Esophagus mucosa (tissue), 1 donor: ENCODE measurements at regions not wholly inside any gene's neighbourhood (a gene's known extent, or its start where the extent isn't known, plus 50 kb on each side); places are given as distances from the start of the nearest gene placed in this dataset.
"Not testable (repeated sequence)": the region's sequence is repeated elsewhere in the genome, so short reads cannot be mapped to it uniquely, and the experiment has no call there.

Source experiments
- ATAC-seq: fragments of 200-7000 bp; cut with Tn5 transposase; one replicate; pipeline ENCODE4 v1.9.1; 2020
- donor health status: DM: yes; HTN: yes; CAD: no.

DNA sequence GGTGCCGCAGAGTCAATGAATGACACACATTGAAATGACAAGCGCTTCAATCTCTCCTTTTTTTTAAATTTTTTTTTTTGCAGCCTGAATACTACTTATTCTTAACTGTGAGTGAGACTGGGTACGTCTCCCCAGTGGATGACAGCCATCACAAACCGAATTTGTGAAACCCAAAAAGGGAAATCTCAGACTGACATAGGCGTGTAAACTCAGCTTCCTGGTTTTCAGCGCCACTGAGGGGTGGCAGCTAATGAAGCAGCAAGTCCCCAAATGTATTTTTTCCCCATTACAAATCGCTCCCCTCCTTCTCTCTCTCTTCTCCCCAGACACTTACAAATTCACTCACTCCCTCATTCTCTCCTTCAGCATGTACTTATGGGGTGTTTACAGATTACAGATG lies 196.0 kb downstream of the MAF start:
- ATAC-seq: no peak

DNA sequence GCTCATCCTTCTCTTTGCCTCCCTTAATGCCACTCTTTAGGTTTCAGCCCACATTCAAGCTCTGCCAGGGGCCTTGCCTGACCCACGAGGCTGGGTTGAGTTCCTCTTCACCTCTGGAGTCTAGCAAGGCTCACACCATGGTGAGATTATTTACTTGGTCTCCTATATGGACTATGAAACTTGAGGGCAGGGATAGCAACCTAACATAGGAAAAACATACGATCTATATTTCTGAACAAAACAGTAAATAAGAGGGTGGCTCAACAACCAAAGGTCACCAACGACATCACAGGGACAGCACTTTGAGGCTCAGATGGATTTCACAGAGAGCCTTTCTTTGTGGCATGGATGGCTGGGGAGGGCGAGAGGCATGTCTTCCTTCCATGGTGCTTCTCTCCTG lies 197.0 kb downstream of the MAF start:
- no peak for ATAC-seq

GRCh38 chr16:79402920-79403319 lies 197.6 kb downstream of the MAF start:
- no peak for ATAC-seq

- ATAC-seq: peak; percentile 81
These were observed 198.2 kb downstream of the MAF start for GRCh38 chr16:79402356-79402755.

GRCh38 chr16:79401782-79402181 lies 198.8 kb downstream of the MAF start:
- ATAC-seq: no peak

GRCh38 chr16:79401157-79401556 lies 199.4 kb downstream of the MAF start:
- no peak for ATAC-seq

GRCh38 chr16:79400462-79401149 lies 199.9 kb downstream of the MAF start:
- no peak for ATAC-seq

DNA sequence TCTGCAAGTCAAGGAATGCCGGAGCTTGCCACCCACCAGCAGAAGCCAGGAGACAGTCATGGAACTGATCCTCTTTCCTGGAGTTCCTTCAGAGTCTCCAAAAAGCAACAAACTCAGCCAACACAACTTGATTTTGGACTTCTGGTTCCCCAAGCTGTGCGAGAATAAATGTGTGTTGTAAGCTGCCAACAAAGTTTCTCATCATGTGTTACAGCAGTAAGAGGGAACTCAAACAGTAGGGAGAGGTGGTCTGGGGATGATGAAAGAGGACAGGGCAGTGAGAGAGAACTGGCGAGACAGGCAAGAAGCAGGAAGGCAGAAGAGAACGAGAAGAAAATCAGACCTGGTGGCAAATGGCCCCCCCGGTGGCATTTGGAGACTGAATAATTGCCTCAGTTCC lies 204.9 kb downstream of the MAF start:
- no peak for ATAC-seq

DNA sequence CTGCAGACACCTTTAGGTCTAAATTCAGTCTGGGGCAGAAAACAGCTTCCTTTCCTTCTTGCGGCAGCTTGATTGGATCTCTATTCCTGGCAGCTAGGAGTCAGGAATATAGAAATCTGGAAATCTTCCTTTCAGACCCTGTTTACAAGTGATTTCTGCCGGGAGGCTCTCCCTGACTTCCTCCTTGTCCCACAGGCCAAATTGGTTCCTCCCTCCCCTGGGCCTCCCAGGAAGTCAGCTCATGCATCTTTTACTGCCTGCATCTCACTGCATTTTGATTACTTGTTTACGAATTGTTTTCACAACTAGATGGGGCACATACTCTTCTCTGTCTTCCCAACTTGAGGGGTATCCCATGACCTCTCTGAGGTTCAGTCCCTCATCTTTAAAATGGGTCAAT lies 206.3 kb downstream of the MAF start:
- ATAC-seq: no peak

DNA sequence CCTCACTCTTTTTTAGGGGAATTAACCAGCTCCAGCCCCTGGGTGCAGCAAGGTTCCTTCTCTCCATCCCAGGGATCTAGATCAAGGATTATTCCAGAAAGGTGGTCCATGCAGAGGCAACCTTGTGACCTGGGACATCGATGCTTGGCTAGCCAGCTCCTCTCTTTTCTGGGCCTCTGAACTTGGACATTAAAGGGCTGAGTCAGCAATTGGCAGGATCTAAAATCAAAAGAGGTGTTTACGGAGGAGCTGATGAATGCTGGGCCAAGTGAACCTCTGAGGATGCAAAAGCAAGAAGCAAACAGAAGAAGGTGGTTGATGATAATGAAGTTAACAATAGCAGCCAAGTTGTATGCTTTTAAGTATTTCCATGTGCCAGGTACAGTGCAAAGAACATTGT lies 207.0 kb downstream of the MAF start:
- ATAC-seq: no peak

DNA sequence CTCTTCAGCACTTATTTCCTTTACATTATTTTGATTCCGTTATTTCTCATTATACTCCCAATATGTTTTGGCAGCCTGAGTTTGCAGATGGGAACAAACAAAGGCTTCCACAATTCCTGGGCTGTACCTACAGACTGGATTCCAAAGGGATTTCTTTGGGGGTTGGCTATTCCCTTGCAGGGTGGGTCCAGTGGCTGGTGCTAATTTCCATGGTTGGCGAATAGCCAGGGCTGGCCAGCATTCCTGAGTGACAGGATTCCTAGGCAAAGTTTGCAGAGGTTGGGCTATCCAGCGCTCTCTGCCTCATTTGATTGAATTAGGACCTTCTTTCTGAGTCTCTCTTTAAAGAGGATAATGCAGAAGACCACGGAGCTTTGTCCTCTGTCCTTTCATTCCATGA lies 207.4 kb downstream of the MAF start:
- ATAC-seq: no peak

DNA sequence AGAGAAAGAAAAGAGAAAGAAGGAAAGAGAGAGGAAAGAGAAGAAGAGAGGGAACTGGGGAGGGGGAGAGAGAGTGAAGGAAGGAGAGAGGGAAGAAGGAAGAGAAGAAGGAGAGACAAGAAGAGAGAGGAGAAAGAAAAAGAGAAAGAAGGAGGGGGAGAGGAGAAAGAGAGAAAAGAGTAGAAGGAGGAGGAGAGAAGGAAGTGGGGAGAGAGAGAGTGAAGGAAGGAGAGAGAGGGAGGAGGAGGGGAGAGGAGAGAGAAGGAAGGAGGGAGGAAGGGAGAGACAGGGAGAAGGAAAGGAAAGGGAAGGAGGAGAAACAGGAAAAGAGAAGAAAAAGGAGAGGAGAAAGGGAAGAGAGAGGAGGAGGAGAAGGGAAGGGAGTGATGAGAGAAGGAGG lies 208.5 kb downstream of the MAF start:
- ATAC-seq: no peak

GRCh38 chr16:79391395-79391794 lies 209.1 kb downstream of the MAF start:
- ATAC-seq: no peak

DNA sequence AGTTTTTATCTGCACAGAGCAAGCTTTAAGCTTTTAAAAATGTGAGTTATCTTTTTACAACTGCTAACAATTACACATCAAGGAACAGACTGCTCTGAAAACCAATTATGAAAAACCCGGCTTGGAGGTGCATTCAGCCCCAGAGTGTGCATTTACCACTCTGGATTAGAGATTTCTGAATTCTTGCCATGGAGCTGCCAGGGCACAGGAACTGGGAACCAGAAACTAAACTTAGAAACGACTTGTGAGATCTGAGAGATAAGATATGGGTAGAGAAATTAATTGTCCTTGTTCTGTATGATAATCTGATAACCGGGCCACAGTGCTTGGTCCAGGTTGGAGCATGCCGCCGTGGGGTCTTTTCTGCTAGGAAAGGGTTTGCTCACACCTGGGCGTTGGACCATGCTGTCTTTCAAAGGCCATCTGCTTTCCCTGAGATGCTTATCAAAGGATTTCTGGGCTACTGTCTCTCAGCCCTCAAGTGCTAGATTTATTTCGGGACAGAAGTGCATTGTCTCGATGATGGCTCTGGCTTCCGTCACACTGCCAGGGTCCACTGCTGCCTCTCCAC lies 210.0 kb downstream of the MAF start:
- ATAC-seq: no peak

DNA sequence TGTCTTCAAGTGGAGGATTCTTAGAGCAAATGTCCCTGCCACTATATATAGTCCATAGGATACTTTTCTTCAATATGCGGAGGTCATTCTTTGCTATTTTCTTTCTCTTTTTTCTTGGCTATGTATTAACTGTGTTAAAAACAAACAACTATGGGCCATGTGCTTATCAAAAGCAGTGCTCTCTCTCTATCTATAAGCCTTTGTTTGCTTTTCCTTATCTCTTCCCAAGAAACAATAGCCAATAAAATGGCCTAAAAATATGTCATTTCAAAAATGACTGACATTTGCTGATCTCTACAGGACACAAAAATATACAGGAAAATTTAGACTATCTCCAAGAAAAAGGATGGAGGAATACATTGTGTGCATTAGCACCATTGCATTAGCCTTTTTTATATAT lies 212.1 kb downstream of the MAF start:
- ATAC-seq: no peak

- ATAC-seq: no peak
These were observed 214.2 kb downstream of the MAF start for GRCh38 chr16:79386299-79386698.

GRCh38 chr16:79381603-79382042 lies 218.9 kb downstream of the MAF start:
- ATAC-seq: no peak

GRCh38 chr16:79380995-79381602 lies 219.4 kb downstream of the MAF start:
- no peak for ATAC-seq

- peak; percentile 98 for ATAC-seq
These were observed 221.4 kb downstream of the MAF start for GRCh38 chr16:79379095-79379494.

DNA sequence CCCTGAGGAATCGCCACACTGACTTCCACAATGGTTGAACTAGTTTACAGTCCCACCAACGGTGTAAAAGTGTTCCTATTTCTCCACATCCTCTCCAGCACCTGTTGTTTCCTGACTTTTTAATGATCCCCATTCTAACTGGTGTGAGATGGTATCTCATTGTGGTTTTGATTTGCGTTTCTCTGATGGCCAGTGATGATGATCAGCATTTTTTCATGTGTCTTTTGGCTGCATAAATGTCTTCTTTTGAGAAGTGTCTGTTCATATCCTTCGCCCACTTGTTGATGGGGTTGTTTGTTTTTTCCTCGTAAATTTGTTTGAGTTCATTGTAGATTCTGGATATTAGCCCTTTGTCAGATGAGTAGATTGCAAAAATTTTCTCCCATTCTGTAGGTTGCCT lies 223.5 kb downstream of the MAF start:
- not testable (repeated sequence) for ATAC-seq

- ATAC-seq: no peak
These were observed 225.2 kb downstream of the MAF start for GRCh38 chr16:79375351-79375750.

DNA sequence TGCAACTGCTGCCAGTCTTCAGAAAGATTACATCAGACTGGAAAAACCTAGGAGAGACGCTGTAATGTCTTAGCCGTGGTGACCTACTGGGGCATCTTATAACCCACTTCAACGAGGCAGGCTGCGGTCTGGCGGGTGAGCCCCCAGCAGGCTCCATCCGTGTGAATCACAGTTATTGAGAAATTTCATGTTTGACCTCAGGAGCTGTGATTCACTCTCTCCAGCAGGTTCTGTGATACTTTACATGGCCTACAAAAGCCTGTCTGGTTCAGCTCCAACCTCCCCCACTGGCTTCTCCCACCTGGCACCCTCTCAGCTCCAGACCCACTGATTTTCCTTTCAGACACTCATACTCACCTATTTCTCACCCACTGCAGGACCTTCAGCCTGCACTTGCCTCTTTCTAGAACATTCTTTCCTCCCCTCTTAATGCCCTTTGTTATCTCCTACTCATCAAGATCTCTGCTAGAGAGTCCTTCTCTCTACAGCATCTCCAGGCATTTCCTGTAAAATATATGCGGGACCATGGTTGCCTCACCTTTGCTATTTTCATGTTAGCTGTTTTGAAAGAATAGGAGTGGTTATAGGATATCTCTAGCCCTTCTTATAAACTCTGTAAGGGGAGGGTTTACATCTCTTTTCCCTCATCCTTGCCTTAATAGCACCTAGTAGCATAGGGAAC lies 227.9 kb downstream of the MAF start:
- ATAC-seq: peak; percentile 82

DNA sequence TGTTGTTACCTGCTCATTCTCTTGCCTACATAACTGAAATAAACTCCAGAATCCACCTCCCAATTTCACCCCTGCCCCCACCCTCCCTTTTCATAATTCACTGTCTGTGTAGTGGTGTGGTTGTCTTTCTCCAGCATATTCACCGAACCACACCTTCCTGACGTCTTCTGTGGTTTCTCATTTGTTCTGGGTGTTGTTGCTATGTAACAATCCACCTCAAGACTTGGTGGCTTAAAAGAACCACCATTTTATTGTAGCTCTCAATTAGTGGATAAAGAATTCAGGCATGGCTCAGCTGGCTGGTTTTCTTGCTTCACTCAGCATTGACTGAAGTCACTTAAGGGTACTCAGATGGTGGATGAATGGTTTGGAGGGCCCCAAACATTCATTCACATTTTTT lies 229.8 kb downstream of the MAF start:
- no peak for ATAC-seq

DNA sequence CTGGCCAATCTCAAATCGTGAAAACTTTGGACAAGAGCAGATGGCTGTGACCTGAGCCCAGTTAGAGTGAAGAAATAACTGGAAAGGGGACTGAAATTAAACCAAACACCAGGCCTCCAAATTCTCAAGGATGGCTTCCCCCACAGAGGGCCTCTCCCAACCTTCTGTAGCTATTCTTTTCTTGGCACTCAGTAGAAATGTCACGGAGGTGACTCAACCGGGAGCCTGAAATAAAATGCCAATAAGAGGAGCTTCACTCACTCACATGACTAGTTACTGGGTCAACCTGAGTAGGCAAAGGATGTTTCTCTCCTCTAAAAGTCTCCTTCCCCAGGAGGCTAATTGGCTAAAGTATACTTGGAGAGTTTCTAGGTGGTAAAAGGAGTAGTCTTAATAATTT lies 230.7 kb downstream of the MAF start:
- peak; percentile 43 for ATAC-seq
